ENCODE measurements at regions not wholly inside any gene's neighbourhood (a gene's known extent, or its start where the extent isn't known, plus 50 kb on each side); places are given as distances from the start of the nearest gene placed in this dataset.

DNA sequence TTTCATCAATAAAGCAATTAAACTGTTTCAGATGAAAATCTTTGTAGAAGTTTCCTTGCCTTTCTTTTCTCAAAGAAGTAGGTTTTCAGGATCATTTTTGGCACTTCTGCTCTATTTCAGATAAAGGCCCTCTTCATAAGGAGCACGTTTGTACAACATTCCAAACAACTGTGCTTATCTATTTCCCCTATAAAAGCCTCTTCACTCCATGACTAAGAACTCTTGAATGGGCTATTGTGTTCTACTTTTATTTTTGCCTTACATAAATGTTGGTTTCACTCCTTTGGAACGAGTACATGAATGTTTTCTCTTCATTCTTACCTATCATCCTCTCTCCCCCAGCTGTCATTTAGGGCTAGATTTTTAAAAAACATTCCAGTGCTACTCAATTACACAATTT is 288.0 kb upstream of the PPP1R2C start:
- Histone ChIP-seq H4K8ac (ENCODE audit: low read depth, low read length) (no peak overlapping the region), H3K27me3 (ENCODE audit: insufficient read depth, low read length, poor library complexity) (no peaks in the 10 kb centered on the region)
- no CpG with 5 or more reads among the region's 2 CpGs for WGBS (ENCODE audit: extremely low coverage, insufficient coverage, low lambda C conversion rate)

GRCh38 chrX:43068639-43069038 is 290.7 kb upstream of the PPP1R2C start:
- no CpG with 5 or more reads among the region's 1 CpG for WGBS (ENCODE audit: extremely low coverage, insufficient coverage, low lambda C conversion rate)
- no peak overlapping the region for H3K9ac ChIP-seq (ENCODE audit: low read length)

More for the DNA sequence above, 288.0 kb upstream of the PPP1R2C start:
- Histone ChIP-seq H3K4me2 (ENCODE audit: low read length) (no peak overlapping the region), H2BK5ac (ENCODE audit: low read length) (no peak overlapping the region), H2AK5ac (ENCODE audit: low read length) (no peak overlapping the region), H3K56ac (ENCODE audit: low read length) (no peak overlapping the region), H3K4me3 (ENCODE audit: low read length) (no peak overlapping the region), H3K18ac (ENCODE audit: low read length) (no peak overlapping the region), H3K79me1 (ENCODE audit: low read length) (no peaks in the 10 kb centered on the region), H3K79me2 (ENCODE audit: control insufficient read depth, insufficient read depth, low read length) (no peaks in the 10 kb centered on the region), H3K4ac (ENCODE audit: low read depth, low read length) (no peak overlapping the region), H3K23ac (ENCODE audit: low read length) (no peak overlapping the region), H2BK120ac (ENCODE audit: low read depth, low read length) (no peak overlapping the region), H2BK15ac (replicated peaks; ENCODE audit: low read depth) (no peak overlapping the region), H3K9ac (ENCODE audit: low read length) (no peak overlapping the region), H4K5ac (ENCODE audit: low read length) (no peak overlapping the region), H3K4me1 (ENCODE audit: control insufficient read depth, low read depth, low read length) (no peaks in the 10 kb centered on the region), H3K27ac (ENCODE audit: low read depth, low read length) (no peak overlapping the region), H3K36me3 (ENCODE audit: control insufficient read depth, insufficient read depth, low read length) (no peaks in the 10 kb centered on the region)
- no peak for DNase-seq

DNA sequence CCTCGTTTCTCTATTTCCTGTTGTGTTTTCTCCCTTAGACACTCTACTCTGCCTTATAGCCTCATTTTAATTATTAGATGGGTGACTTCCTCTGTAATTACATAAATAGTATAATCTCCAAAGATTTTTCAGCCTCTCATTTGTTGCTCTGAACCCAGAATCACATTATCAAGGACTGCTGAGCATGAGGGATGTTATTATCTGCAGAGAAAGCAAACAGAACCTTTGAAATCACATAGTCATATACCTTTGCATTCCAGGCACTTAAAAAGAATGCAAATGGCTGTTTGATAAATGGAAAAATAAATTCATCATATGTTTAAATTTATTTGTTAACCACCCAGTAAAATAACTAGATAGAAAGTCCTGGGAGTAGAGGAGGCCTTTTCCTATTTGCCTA is 305.1 kb upstream of the PPP1R2C start:
- H3K79me1 ChIP-seq (ENCODE audit: low read length), result no peaks in the 10 kb centered on the region
- no peak overlapping the region for H2BK120ac ChIP-seq (ENCODE audit: low read depth, low read length)
- no peaks in the 10 kb centered on the region for H3K4me1 ChIP-seq (ENCODE audit: control insufficient read depth, low read depth, low read length)
- WGBS (ENCODE audit: extremely low coverage, insufficient coverage, low lambda C conversion rate), result no CpG with 5 or more reads among the region's 1 CpG
- no peak overlapping the region for H3K27ac ChIP-seq (ENCODE audit: low read depth, low read length)
- no peak overlapping the region for H3K4ac ChIP-seq (ENCODE audit: low read depth, low read length)
- H3K23ac ChIP-seq (ENCODE audit: low read length), result no peak overlapping the region
- H3K36me3 ChIP-seq (ENCODE audit: control insufficient read depth, insufficient read depth, low read length), result no peaks in the 10 kb centered on the region
- no peak overlapping the region for H3K9ac ChIP-seq (ENCODE audit: low read length)
- DNase-seq, result no peak
- H3K56ac ChIP-seq (ENCODE audit: low read length), result no peak overlapping the region
- H3K18ac ChIP-seq (ENCODE audit: low read length), result no peak overlapping the region
- no peak overlapping the region for H2BK15ac ChIP-seq (replicated peaks; ENCODE audit: low read depth)
- H2AK5ac ChIP-seq (ENCODE audit: low read length), result no peak overlapping the region
- no peak overlapping the region for H3K4me3 ChIP-seq (ENCODE audit: low read length)
- no peak overlapping the region for H4K5ac ChIP-seq (ENCODE audit: low read length)
- no peak overlapping the region for H4K8ac ChIP-seq (ENCODE audit: low read depth, low read length)
- H3K4me2 ChIP-seq (ENCODE audit: low read length), result no peak overlapping the region
- no peaks in the 10 kb centered on the region for H3K27me3 ChIP-seq (ENCODE audit: insufficient read depth, low read length, poor library complexity)
- H2BK5ac ChIP-seq (ENCODE audit: low read length), result no peak overlapping the region
- H3K79me2 ChIP-seq (ENCODE audit: control insufficient read depth, insufficient read depth, low read length), result no peaks in the 10 kb centered on the region

More at GRCh38 chrX:43068639-43069038, 290.7 kb upstream of the PPP1R2C start:
- no peak overlapping the region for H3K18ac ChIP-seq (ENCODE audit: low read length)
- no peaks in the 10 kb centered on the region for H3K79me2 ChIP-seq (ENCODE audit: control insufficient read depth, insufficient read depth, low read length)
- H3K4me1 ChIP-seq (ENCODE audit: control insufficient read depth, low read depth, low read length), result no peaks in the 10 kb centered on the region
- no peak overlapping the region for H3K23ac ChIP-seq (ENCODE audit: low read length)
- no peak overlapping the region for H4K8ac ChIP-seq (ENCODE audit: low read depth, low read length)
- no peak overlapping the region for H3K27ac ChIP-seq (ENCODE audit: low read depth, low read length)
- no peaks in the 10 kb centered on the region for H3K79me1 ChIP-seq (ENCODE audit: low read length)
- no peak overlapping the region for H2BK120ac ChIP-seq (ENCODE audit: low read depth, low read length)
- H3K27me3 ChIP-seq (ENCODE audit: insufficient read depth, low read length, poor library complexity), result no peaks in the 10 kb centered on the region
- no peaks in the 10 kb centered on the region for H3K36me3 ChIP-seq (ENCODE audit: control insufficient read depth, insufficient read depth, low read length)
- no peak for DNase-seq
- H2BK5ac ChIP-seq (ENCODE audit: low read length), result no peak overlapping the region
- H2AK5ac ChIP-seq (ENCODE audit: low read length), result no peak overlapping the region
- H4K5ac ChIP-seq (ENCODE audit: low read length), result no peak overlapping the region
- no peak overlapping the region for H3K56ac ChIP-seq (ENCODE audit: low read length)
- no peak overlapping the region for H3K4ac ChIP-seq (ENCODE audit: low read depth, low read length)
- H3K4me2 ChIP-seq (ENCODE audit: low read length), result no peak overlapping the region
- no peak overlapping the region for H3K4me3 ChIP-seq (ENCODE audit: low read length)
- no peak overlapping the region for H2BK15ac ChIP-seq (replicated peaks; ENCODE audit: low read depth)

GRCh38 chrX:43087830-43088229 is 309.9 kb upstream of the PPP1R2C start:
- H4K5ac ChIP-seq (ENCODE audit: low read length), result no peak overlapping the region
- H3K79me2 ChIP-seq (ENCODE audit: control insufficient read depth, insufficient read depth, low read length), result no peaks in the 10 kb centered on the region
- no peak overlapping the region for H2BK120ac ChIP-seq (ENCODE audit: low read depth, low read length)
- no peak overlapping the region for H2BK15ac ChIP-seq (replicated peaks; ENCODE audit: low read depth)
- no peaks in the 10 kb centered on the region for H3K36me3 ChIP-seq (ENCODE audit: control insufficient read depth, insufficient read depth, low read length)
- no peaks in the 10 kb centered on the region for H3K79me1 ChIP-seq (ENCODE audit: low read length)
- H2AK5ac ChIP-seq (ENCODE audit: low read length), result no peak overlapping the region
- H3K4me2 ChIP-seq (ENCODE audit: low read length), result no peak overlapping the region
- no peak overlapping the region for H3K4me3 ChIP-seq (ENCODE audit: low read length)
- no peak overlapping the region for H3K56ac ChIP-seq (ENCODE audit: low read length)
- no peak overlapping the region for H3K23ac ChIP-seq (ENCODE audit: low read length)
- no peak overlapping the region for H3K4ac ChIP-seq (ENCODE audit: low read depth, low read length)
- no peak overlapping the region for H2BK5ac ChIP-seq (ENCODE audit: low read length)
- no peak overlapping the region for H3K18ac ChIP-seq (ENCODE audit: low read length)
- H3K4me1 ChIP-seq (ENCODE audit: control insufficient read depth, low read depth, low read length), result no peaks in the 10 kb centered on the region
- H4K8ac ChIP-seq (ENCODE audit: low read depth, low read length), result no peak overlapping the region
- DNase-seq, result no peak
- H3K27me3 ChIP-seq (ENCODE audit: insufficient read depth, low read length, poor library complexity), result no peaks in the 10 kb centered on the region
- no peak overlapping the region for H3K27ac ChIP-seq (ENCODE audit: low read depth, low read length)
- H3K9ac ChIP-seq (ENCODE audit: low read length), result no peak overlapping the region

DNA sequence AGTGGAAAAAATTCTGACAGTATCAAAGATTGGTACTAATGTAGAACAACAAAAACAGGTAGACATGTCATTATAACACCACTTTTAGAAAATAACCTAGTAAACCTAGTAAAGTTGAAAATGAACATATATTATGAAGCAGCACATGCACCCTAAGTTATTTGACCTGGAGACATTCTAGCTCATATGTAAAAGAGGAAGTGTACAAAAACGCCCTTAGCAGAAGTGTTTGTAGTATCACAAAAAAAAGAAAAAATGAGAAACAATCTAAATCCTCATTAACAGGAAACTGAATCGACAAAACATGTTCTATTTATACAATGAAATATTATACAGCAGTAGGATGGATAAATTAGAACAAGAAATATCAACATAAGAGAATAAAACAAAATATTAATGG is 318.9 kb upstream of the PPP1R2C start:
- no CpG with 5 or more reads among the region's 2 CpGs for WGBS (ENCODE audit: extremely low coverage, insufficient coverage, low lambda C conversion rate)
- no peaks in the 10 kb centered on the region for H3K79me2 ChIP-seq (ENCODE audit: control insufficient read depth, insufficient read depth, low read length)
- no peak overlapping the region for H2BK120ac ChIP-seq (ENCODE audit: low read depth, low read length)
- no peaks in the 10 kb centered on the region for H3K27me3 ChIP-seq (ENCODE audit: insufficient read depth, low read length, poor library complexity)
- H3K56ac ChIP-seq (ENCODE audit: low read length), result no peak overlapping the region
- H3K9ac ChIP-seq (ENCODE audit: low read length), result no peak overlapping the region
- no peak overlapping the region for H3K23ac ChIP-seq (ENCODE audit: low read length)
- no peak overlapping the region for H4K8ac ChIP-seq (ENCODE audit: low read depth, low read length)
- no peak for DNase-seq
- no peak overlapping the region for H2AK5ac ChIP-seq (ENCODE audit: low read length)
- H3K4me2 ChIP-seq (ENCODE audit: low read length), result no peak overlapping the region
- no peak overlapping the region for H3K4ac ChIP-seq (ENCODE audit: low read depth, low read length)
- H3K36me3 ChIP-seq (ENCODE audit: control insufficient read depth, insufficient read depth, low read length), result no peaks in the 10 kb centered on the region
- H2BK15ac ChIP-seq (replicated peaks; ENCODE audit: low read depth), result no peak overlapping the region
- H3K79me1 ChIP-seq (ENCODE audit: low read length), result no peaks in the 10 kb centered on the region
- H3K27ac ChIP-seq (ENCODE audit: low read depth, low read length), result no peak overlapping the region
- no peak overlapping the region for H3K18ac ChIP-seq (ENCODE audit: low read length)
- H3K4me1 ChIP-seq (ENCODE audit: control insufficient read depth, low read depth, low read length), result no peaks in the 10 kb centered on the region
- H2BK5ac ChIP-seq (ENCODE audit: low read length), result no peak overlapping the region
- no peak overlapping the region for H4K5ac ChIP-seq (ENCODE audit: low read length)
- no peak overlapping the region for H3K4me3 ChIP-seq (ENCODE audit: low read length)

DNA sequence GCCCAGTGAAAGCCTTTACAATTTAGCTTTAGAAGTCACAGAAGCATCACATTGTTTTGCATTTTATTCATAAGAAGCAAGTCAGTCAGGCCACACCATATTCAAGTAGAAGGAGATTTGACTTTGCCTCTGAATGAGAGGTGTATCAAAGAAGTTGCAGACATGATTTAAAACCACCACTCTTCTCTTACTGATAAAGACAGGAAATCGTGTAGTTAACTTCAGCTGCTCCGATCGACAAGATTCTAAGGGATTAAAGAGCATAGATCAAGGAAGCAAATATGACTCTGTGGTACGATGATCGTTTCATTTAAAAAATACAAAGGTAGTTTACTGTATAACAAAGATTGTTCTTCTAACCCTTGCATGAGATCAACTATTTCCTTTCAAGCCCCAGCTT is 328.0 kb upstream of the PPP1R2C start:
- no peaks in the 10 kb centered on the region for H3K4me1 ChIP-seq (ENCODE audit: control insufficient read depth, low read depth, low read length)

More for the DNA sequence above, 328.0 kb upstream of the PPP1R2C start:
- no peak for DNase-seq
- Histone ChIP-seq H3K27ac (ENCODE audit: low read depth, low read length) (no peak overlapping the region), H2AK5ac (ENCODE audit: low read length) (no peak overlapping the region), H3K36me3 (ENCODE audit: control insufficient read depth, insufficient read depth, low read length) (no peaks in the 10 kb centered on the region), H3K79me2 (ENCODE audit: control insufficient read depth, insufficient read depth, low read length) (no peaks in the 10 kb centered on the region), H3K4me3 (ENCODE audit: low read length) (no peak overlapping the region), H3K27me3 (ENCODE audit: insufficient read depth, low read length, poor library complexity) (no peaks in the 10 kb centered on the region), H3K56ac (ENCODE audit: low read length) (no peak overlapping the region), H3K4ac (ENCODE audit: low read depth, low read length) (no peak overlapping the region), H3K4me2 (ENCODE audit: low read length) (no peak overlapping the region), H2BK120ac (ENCODE audit: low read depth, low read length) (no peak overlapping the region), H2BK15ac (replicated peaks; ENCODE audit: low read depth) (no peak overlapping the region), H4K8ac (ENCODE audit: low read depth, low read length) (no peak overlapping the region), H3K23ac (ENCODE audit: low read length) (no peak overlapping the region), H3K79me1 (ENCODE audit: low read length) (no peaks in the 10 kb centered on the region), H3K18ac (ENCODE audit: low read length) (no peak overlapping the region), H3K9ac (ENCODE audit: low read length) (no peak overlapping the region), H4K5ac (ENCODE audit: low read length) (no peak overlapping the region), H2BK5ac (ENCODE audit: low read length) (no peak overlapping the region)
- no CpG with 5 or more reads among the region's 5 CpGs for WGBS (ENCODE audit: extremely low coverage, insufficient coverage, low lambda C conversion rate)

Measured in mesendoderm (in vitro differentiated cells).